Fibroblast of peridontal ligament (primary cell): ENCODE measurements at regions not wholly inside any gene's neighbourhood (a gene's known extent, or its start where the extent isn't known, plus 50 kb on each side); places are given as distances from the start of the nearest gene placed in this dataset.

Source experiments
- DNase-seq: peaks from one replicate; pipeline ENCODE4 v3.0.0-alpha.2; 2010; ENCODE audit errors: extremely low read depth

- DNase-seq: no peak
Measured at GRCh38 chr3:65114041-65114440, 426.2 kb upstream of the ADAMTS9 start.

DNA sequence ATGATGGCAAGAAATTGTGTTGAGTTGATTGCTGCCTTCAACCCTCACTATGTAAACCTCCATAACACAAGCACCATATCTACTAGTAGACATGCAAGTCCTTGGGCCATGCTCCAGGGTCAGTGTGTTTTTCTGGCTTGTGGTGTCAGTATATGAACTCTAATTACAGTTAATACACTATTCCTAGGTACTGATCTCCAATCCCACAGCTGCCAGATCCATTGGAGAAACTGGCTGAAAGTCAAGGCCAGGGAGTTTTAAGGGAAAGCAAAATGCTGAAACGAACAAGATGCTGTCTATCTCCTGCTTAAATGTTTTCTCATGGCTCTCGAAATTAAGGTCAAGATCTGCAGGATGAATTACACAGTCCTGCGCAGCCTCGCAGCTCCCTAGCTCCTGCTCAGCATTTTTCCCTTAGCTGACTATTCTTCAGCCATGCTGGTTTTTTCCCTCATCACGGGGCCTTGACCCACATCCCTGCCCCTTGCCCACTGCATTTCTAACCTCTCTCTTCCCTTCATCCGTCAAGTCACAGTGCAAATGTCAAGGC, 425.0 kb upstream of the ADAMTS9 start:
- no peak for DNase-seq

- DNase-seq: no peak
Measured at GRCh38 chr3:65110661-65111060, 422.9 kb upstream of the ADAMTS9 start.

- no peak for DNase-seq
Measured at GRCh38 chr3:65109966-65110500, 422.2 kb upstream of the ADAMTS9 start.

GRCh38 chr3:65107174-65107573, 419.4 kb upstream of the ADAMTS9 start:
- no peak for DNase-seq

GRCh38 chr3:65101450-65101849, 413.6 kb upstream of the ADAMTS9 start:
- DNase-seq: no peak

GRCh38 chr3:65098400-65098799, 410.6 kb upstream of the ADAMTS9 start:
- DNase-seq: no peak

DNA sequence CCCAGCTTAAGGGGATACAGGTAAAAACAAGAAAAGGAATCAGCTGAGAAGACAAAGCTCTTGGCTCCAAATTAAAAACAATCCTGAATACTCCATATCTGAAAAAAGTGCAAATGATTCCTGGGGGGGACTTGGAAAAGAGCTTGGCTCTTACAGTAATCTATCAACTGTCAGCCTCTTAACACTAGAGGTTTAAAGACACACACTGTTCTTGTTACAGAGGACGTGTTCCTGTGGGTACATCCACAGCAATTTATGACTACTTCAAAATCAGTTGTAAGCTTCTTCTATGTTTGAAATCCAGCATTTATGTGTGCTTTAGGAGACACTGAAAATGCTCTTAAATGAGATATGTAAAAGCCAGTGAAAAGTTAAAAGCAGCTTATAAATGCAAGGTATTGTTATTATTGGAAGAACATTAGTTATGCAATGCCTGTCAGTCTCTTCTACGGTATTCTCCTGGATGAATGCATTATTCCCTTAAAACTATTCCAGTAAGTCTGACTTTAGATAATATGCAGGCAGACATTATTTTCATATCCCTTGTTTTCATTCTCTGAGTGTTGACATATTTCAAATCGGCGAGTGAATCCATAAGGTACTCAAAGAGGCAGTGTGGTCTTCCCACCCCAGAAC, 408.4 kb upstream of the ADAMTS9 start:
- DNase-seq: no peak

DNA sequence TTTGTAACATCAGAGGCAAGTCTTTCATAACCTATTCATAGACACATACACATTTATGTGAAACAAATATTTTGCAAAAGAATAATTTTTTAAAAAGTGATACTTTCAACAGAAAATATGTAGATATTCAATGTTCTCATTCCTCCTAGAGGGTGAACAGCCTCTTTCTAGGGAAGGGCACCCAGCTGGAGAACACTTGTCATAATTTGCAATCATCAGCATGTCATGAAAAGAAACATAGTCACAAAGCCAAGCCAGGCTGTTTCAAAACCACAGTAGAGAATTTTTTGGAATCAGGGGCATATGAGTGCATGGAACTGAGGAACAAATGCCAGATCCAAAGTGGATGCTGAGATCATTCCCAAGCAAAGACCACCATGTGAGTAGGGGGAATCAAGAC, 406.9 kb upstream of the ADAMTS9 start:
- DNase-seq: no peak

DNA sequence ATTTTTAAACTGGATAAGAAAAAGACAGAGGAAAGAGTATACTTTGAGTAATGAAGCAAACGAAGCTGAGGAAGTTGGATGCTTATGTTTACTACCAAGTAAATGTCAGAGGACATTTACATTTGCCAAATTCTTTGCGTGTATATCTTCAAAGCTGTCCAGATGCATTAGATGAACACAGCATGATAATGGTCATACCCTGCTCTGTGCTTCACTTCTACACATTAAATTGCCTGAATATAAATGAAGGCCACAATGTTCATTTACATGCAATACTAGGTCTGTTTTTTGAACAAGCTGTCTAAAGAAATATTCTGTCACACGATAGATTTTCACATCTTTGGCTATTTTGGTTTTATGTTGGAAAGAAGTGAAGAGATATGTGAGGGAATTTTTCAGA, 405.8 kb upstream of the ADAMTS9 start:
- no peak for DNase-seq

DNA sequence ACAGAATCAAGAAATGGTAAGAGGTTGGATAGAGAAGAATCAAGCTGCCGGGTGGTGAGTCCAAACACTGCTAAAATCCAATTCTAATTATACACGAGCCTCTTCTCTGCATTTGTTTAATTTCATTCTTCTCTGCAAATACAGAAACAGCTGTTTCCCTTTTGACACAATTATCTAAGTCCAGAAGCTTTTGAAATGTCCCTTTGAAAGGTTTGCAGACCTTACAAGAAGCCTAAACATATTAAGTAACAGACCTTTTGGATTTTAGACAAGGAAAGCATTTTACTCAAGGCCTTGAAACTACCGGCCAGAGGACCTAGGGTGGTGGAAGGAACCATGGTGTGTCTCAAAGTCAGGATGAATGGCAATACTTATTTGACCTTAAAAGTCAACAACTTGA, 403.8 kb upstream of the ADAMTS9 start:
- DNase-seq: no peak

DNA sequence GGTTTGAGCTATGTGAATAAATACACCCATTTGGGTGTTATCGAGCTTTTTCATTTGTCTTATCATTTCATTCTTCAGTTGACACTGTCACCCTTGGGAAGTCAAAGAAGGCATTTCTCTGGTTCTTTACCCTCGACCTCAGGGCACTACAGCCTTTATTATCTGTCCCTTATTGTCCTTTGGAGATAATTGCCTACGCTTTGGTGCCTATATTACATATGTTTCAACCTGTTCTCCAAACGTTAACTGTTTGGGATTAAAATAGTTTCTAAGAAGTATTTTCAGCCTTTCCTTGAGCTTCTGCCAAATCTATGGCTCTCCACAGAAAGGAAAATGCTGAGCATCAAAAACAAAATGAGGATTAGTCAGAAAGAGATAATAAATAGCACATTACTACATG, 395.4 kb upstream of the ADAMTS9 start:
- no peak for DNase-seq

DNA sequence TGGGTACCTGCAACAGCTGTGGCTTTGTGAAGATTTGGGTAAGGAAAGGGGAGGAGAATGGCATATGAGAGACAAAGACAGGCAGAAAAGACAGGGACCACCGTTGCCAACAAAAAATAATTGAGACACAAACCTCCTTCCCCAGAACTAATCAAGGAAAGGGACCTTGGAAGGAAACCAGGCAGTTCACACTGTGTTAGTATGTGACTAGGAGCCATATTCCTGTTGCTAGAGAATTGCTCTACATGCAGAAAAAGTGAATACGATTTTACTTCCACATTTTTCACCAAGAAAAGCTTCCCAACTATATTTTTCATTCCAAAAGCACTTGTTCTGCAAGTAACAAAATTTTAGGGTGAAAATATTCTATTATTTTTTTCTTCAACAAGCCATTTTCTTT, 393.7 kb upstream of the ADAMTS9 start:
- DNase-seq: no peak

DNA sequence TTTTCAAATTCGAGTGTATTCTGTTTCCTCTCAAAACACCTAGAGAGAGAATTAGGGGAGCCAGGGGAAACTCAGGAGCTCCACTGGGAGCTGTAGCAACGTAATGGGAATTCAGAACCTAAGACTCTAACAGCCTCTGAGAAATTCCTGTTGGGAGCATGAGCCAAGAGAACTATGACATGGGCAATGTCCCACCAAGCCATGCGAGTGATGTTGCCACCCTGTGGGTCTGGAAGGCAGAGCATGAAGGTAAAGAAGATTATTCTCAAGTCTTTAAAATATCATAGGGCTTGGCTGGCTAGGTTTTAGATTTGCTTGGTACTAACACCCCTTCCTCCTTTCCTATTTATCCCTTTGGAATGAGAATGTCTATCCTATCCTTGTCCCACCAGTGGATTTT, 392.6 kb upstream of the ADAMTS9 start:
- no peak for DNase-seq

DNA sequence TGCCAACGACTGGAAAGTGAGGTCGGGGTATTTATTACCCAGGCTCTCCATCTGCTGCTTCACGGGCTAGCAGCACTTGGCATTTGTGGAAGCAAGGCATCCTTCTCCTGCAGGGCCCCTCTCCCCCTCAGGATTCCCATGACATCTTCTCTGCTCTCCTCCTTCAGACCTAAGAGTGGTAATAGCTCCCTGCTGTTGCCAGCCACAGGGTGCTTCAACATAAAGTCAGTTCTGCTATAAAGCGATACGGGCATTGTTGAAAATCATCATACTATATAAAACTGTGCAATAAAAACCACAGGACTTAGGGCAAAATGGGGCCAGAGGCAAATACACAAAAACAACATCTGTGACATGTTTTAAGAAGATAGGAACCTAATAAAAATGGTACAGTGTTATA, 391.8 kb upstream of the ADAMTS9 start:
- no peak for DNase-seq

GRCh38 chr3:65078748-65079147, 390.9 kb upstream of the ADAMTS9 start:
- no peak for DNase-seq

GRCh38 chr3:65077124-65077523, 389.3 kb upstream of the ADAMTS9 start:
- no peak for DNase-seq

GRCh38 chr3:65070968-65071367, 383.2 kb upstream of the ADAMTS9 start:
- no peak for DNase-seq

DNA sequence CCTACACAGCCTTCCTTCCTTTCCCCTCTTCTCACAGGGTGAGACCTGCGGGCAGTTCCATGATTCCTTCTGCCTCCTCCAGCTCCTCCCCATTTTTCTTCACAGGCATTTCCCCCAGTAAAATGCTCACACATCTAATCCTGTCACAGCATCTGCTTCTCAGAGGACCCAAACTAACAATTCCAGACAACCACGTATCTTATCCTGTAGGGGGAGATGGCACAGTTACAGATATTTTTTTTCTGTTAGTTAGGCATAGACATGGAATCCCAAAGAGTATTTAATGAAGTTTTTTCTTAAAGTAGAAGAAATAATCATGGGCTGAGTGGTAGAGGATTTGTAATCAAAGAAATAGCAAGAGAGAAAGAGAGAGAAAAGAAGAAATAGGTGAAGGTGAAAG, 373.1 kb upstream of the ADAMTS9 start:
- DNase-seq: no peak

DNA sequence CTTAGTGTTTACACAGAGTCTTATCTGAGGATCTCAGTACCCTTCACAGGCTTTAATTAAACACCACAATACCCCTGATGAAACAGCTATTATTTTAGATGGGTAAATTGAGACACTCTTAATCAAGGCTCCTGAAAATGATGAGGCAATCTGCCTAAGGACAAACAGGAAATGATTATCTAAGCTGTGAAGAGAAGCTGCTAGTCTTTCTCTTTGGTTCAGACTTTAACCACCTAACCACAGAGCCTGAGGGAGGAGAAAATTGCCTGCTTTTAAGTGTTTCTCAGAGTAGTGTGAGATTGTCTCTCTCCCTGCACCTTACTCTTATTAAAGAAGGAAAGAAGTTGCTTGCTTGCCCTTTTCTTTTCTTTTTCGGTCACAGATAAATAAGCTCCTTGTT, 364.3 kb upstream of the ADAMTS9 start:
- no peak for DNase-seq

DNA sequence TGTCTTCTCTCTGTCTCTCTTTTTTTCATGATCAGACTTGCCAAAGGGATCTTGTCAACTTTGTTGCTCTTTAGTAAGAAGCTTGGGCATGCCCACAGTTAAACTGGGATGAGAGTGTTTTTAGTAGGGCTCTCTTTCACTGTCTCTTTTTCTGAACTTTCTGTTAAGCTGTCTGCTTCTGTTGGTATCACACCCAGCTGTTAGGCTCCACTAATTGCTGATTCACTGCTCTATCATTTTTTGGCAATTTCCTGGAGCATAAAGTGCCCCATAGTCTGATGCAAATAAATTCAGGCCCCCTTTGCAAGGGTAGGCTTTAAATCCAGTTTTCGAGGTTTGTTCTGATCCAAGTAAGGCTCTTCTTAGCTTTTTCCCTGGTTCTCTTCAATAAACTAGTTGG, 360.4 kb upstream of the ADAMTS9 start:
- no peak for DNase-seq

DNA sequence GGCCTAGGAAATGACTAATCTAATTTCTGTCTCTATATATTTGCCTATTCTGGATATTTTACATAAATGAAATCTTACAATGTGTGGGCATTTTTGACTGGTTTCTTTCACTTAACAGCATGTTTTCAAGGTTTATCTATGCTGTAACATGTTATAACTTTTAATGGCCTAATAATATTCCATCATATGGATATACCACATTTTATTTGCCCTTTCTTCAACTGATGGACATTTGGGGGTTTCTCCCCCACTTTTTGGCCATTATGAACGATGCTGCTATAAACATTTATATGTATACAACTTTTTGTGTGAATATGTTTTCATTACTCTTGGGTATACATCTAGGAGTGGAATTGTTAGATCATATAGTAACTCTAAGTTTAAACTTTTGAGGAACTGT, 357.3 kb upstream of the ADAMTS9 start:
- DNase-seq: no peak

DNA sequence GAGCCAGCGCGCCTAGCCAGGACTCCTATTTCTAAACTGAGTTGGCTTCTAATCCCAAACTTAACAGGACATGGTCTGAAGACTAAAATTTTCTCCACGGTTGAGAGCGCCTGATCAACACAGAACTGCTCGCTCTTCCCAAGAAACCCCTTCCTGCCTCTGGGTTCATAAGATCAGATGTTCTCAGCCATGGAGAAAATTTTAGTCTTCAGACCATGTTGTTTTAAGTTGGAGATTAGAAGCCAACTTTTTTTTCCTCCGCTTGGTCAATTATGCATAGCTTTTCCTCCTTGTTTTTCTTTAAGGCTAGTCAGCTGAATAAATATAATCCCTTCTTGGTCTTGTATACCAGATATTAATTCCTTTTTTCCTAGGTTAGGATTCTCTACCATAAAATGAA, 356.6 kb upstream of the ADAMTS9 start:
- no peak for DNase-seq

DNA sequence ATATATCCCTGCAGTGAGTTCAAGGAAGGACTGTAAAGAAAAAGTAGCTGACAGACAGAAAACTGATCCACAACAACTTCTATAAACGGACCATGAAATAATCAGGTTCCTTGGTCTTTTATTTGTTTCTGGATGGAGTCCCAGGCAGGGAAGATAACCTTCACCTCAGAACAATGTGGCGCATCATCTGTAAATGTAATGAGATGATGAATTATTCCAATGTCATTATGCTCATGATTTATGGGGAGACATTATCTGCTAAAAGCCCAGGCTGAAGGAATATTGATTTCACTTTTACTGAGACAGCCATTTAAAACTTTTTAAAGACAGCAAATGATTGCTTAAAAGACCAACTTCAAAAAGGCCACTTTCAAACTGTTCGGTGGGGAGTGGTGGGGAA, 354.9 kb upstream of the ADAMTS9 start:
- DNase-seq: no peak
